RWPE2 (cell line): ENCODE measurements at regions not wholly inside any gene's neighbourhood (a gene's known extent, or its start where the extent isn't known, plus 50 kb on each side); places are given as distances from the start of the nearest gene placed in this dataset.

Source experiments
- ATAC-seq: fragments of 200-7000 bp; cut with Tn5 transposase; 3 replicates; pipeline ENCODE4 v1.9.1; 2021; ENCODE audit warnings: low read depth
- DNase-seq: peaks from one replicate; pipeline ENCODE4 v3.0.0-alpha.2; 2020; ENCODE audit warnings: low spot score
- H3K27ac ChIP-seq: fragments of 450-650 bp; 2 replicates; pipeline ENCODE4 v1.5.1; 2017; ENCODE audit warnings: mild to moderate bottlenecking; ENCODE audit not compliant: poor library complexity, severe bottlenecking
- H3K27me3 ChIP-seq: fragments of 250-450 bp; sonication (Bioruptor Pico); 2 replicates; pipeline ENCODE4 v1.5.1; 2021; ENCODE audit warnings: mild to moderate bottlenecking, moderate library complexity; ENCODE audit not compliant: insufficient read depth, poor library complexity, severe bottlenecking
- H3K36me3 ChIP-seq: fragments of 250-450 bp; sonication (Bioruptor Pico); 2 replicates; pipeline ENCODE4 v1.5.1; 2020; ENCODE audit warnings: low read depth, mild to moderate bottlenecking, moderate library complexity
- H3K4me1 ChIP-seq: fragments of 250-450 bp; sonication (Bioruptor Pico); 2 replicates; pipeline ENCODE4 v1.5.1; 2021; ENCODE audit warnings: mild to moderate bottlenecking, moderate library complexity; ENCODE audit not compliant: insufficient read depth, poor library complexity, severe bottlenecking
- H3K4me3 ChIP-seq: fragments of 250-450 bp; sonication (Bioruptor Pico); 2 replicates; pipeline ENCODE4 v1.5.1; 2021; ENCODE audit warnings: mild to moderate bottlenecking, moderate library complexity; ENCODE audit not compliant: severe bottlenecking
- H3K9me3 ChIP-seq: fragments of 250-450 bp; sonication (Bioruptor Pico); 2 replicates; pipeline ENCODE4 v1.5.1; 2021; ENCODE audit warnings: mild to moderate bottlenecking, moderate library complexity; ENCODE audit not compliant: severe bottlenecking
- CTCF ChIP-seq: fragments of 450-650 bp; IDR thresholded peaks from one replicate; pipeline ENCODE4 v1.5.1; 2017; ENCODE audit warnings: mild to moderate bottlenecking, moderate library complexity; ENCODE audit not compliant: poor library complexity, severe bottlenecking

- DNase-seq (no peak), ATAC-seq (no peak)
- no peak overlapping the region for H3K27ac ChIP-seq
- no peaks in the 10 kb centered on the region for H3K27me3 ChIP-seq
- no peak overlapping the region for H3K4me3 ChIP-seq
- H3K36me3 ChIP-seq: no peaks in the 10 kb centered on the region
- no peaks in the 10 kb centered on the region for H3K9me3 ChIP-seq
- no peak for TF ChIP-seq CTCF
- no peaks in the 10 kb centered on the region for H3K4me1 ChIP-seq
Measured at GRCh38 chr18:51857989-51858388, 482.0 kb upstream of the DCC start.

GRCh38 chr18:51861046-51861445 is 479.0 kb upstream of the DCC start:
- Histone ChIP-seq H3K9me3 (no peaks in the 10 kb centered on the region), H3K27ac (no peak overlapping the region), H3K4me3 (no peak overlapping the region), H3K27me3 (no peaks in the 10 kb centered on the region), H3K36me3 (no peaks in the 10 kb centered on the region), H3K4me1 (no peaks in the 10 kb centered on the region)
- ATAC-seq (no peak), DNase-seq (no peak)
- no peak for TF ChIP-seq CTCF

DNA sequence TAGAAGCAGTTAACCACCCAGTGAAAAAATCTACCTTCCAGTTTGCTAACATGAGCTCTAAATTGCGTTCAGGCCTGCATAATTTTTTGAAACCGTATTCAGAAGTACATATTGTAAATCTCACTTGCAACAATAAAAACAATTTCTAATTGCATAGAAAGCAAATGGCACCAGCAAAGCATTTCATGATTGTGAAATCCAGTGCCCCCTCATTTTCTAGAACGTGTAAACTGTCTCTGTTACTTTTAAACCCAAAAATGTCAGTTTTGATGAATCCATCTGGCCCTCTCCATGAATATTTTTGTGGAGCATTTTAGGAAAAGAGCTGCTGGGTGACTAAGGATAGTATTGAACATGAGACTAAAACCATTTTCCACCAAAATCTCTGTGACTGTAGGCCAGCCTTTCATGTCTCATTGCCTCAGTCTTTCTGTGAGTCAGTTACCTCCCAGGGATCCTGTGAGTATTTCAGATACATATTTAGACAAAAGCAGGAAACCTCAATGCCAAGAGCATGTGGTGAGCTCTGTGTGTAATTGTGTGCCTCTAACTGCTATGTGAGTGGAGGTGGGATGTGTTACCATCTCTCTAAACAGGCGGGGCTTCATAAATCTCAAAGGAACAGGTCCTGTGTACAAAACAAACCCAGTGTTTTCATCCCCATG is 477.8 kb upstream of the DCC start:
- DNase-seq (no peak), ATAC-seq (no peak)
- TF ChIP-seq CTCF: no peak
- Histone ChIP-seq H3K27me3 (no peaks in the 10 kb centered on the region), H3K9me3 (no peaks in the 10 kb centered on the region), H3K4me3 (no peak overlapping the region), H3K27ac (no peak overlapping the region), H3K36me3 (no peaks in the 10 kb centered on the region), H3K4me1 (no peaks in the 10 kb centered on the region)

DNA sequence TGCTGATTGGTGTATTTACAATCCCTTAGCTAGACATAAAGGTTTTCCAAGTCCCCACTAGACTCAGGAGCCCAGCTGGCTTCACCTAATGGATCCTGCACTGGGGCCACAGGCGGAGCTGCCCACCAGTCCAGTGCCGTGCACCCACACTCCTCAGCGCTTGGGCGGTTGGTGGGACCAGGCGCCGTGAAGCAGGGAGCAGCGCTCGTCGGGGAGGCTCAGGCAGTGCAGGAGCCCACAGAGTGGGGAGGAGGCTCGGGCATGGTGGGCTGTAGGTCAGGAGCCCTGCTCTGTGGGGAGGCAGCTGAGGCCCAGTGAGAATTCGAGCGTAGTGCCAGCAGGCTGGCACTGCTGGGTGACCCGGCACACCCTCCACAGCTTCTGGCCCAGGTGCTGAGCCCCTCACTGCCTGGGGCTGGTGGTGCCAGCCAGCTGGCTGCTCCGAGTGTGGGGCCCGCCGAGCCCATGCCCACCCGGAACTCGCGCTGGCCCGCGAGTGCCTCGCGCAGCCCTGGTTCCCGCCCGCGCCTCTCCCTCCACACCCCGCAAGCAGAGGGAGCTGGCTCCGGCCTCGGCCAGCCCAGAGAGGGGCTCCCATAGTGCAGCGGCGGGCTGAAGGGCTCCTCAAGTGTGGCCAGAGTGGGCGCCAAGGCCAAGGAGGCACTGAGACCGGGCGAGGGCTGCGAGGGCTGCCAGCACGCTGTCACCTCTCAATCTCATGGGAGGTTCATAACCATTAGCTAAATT is 475.6 kb upstream of the DCC start:
- no peak for TF ChIP-seq CTCF
- no peaks in the 10 kb centered on the region for H3K27me3 ChIP-seq
- DNase-seq: no peak
- H3K4me1 ChIP-seq: no peaks in the 10 kb centered on the region
- H3K27ac ChIP-seq: no peak overlapping the region
- H3K4me3 ChIP-seq: no peak overlapping the region
- H3K36me3 ChIP-seq: no peaks in the 10 kb centered on the region
- ATAC-seq: no peak
- H3K9me3 ChIP-seq: no peaks in the 10 kb centered on the region

DNA sequence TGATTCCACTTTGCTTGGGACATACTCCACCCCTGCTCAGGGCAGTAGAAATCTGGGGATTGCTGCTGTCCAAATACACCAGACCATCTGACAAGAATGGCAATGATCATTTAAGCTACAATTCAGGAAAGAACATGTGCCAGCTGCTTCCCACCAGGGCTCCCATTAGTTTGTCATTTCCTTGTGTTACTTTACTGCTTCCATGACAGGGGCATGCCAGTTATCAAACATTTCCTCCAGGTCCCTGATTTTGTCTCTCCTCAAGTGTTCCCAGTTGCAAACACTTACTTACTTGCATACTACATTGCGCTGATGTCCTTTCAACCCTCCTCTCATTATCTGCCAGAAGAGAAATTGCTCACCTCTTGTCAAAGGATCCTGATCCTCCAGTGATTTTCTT is 474.5 kb upstream of the DCC start:
- H3K27me3 ChIP-seq: no peaks in the 10 kb centered on the region
- H3K36me3 ChIP-seq: no peaks in the 10 kb centered on the region
- no peak for TF ChIP-seq CTCF
- ATAC-seq (no peak), DNase-seq (no peak)
- H3K9me3 ChIP-seq: no peaks in the 10 kb centered on the region
- no peaks in the 10 kb centered on the region for H3K4me1 ChIP-seq
- H3K4me3 ChIP-seq: no peak overlapping the region
- no peak overlapping the region for H3K27ac ChIP-seq
